Brain microvascular endothelial cell (primary cell): ENCODE measurements at regions not wholly inside any gene's neighbourhood (a gene's known extent, or its start where the extent isn't known, plus 50 kb on each side); places are given as distances from the start of the nearest gene placed in this dataset.

Experiments used
- DNase-seq: peaks from one replicate; pipeline ENCODE4 v3.0.0-alpha.2; 2020
- H3K27ac ChIP-seq: fragments of 250-450 bp; sonication (Bioruptor Pico); 2 replicates; pipeline ENCODE4 v1.5.1; 2020; ENCODE audit warnings: mild to moderate bottlenecking, moderate library complexity
- H3K27me3 ChIP-seq: fragments of 250-450 bp; sonication (Bioruptor Pico); replicated peaks from 2 replicates; pipeline ENCODE4 v1.5.1; 2020; ENCODE audit warnings: mild to moderate bottlenecking
- H3K36me3 ChIP-seq: fragments of 250-450 bp; sonication (Bioruptor Pico); replicated peaks from 2 replicates; pipeline ENCODE4 v1.5.1; 2020; ENCODE audit warnings: mild to moderate bottlenecking
- H3K4me3 ChIP-seq: 2 replicates; pipeline ENCODE4 v1.5.1; 2011; ENCODE audit warnings: low read depth, mild to moderate bottlenecking, control low read depth, low read length, moderate library complexity
- CTCF ChIP-seq: IDR thresholded peaks from 2 replicates; pipeline ENCODE4 v1.5.1; 2011; ENCODE audit warnings: low read depth, mild to moderate bottlenecking, moderate library complexity, low read length, control low read depth, inconsistent platforms; ENCODE audit errors: missing control alignments
- in situ Hi-C: cut with HindIII; loops from 2 replicates; pipeline ENCODE4 v1.10.0; 2017; ENCODE audit warnings: low sequenced_read_pairs, low pct_ligation_motif_present

- Histone ChIP-seq H3K27me3 (no peaks in the 10 kb centered on the region), H3K4me3 (no peak overlapping the region), H3K36me3 (no peaks in the 10 kb centered on the region), H3K27ac (no peak overlapping the region)
- TF ChIP-seq CTCF, result no peak
- DNase-seq, result no peak
- in situ Hi-C loops, result no loop called here
Observed at GRCh38 chr11:109347304-109347703, 74.7 kb upstream of the C11orf87 start.

- Histone ChIP-seq H3K27me3 (no peaks in the 10 kb centered on the region), H3K4me3 (no peak overlapping the region), H3K36me3 (no peaks in the 10 kb centered on the region), H3K27ac (no peak overlapping the region)
- in situ Hi-C loops, result no loop called here
- no peak for TF ChIP-seq CTCF
- DNase-seq, result no peak
Observed at GRCh38 chr11:109349276-109350080, 72.5 kb upstream of the C11orf87 start.

- no peak for TF ChIP-seq CTCF
- no peaks in the 10 kb centered on the region for H3K36me3 ChIP-seq
- H3K27ac ChIP-seq, result no peak overlapping the region
- H3K27me3 ChIP-seq, result no peaks in the 10 kb centered on the region
- no peak overlapping the region for H3K4me3 ChIP-seq
- in situ Hi-C loops, result no loop called here
- DNase-seq, result no peak
Observed at GRCh38 chr11:109350091-109350490, 71.9 kb upstream of the C11orf87 start.

GRCh38 chr11:109362059-109362458 is 59.9 kb upstream of the C11orf87 start:
- Histone ChIP-seq H3K27me3 (no peaks in the 10 kb centered on the region), H3K36me3 (no peaks in the 10 kb centered on the region), H3K4me3 (no peak overlapping the region), H3K27ac (no peak overlapping the region)
- no peak for TF ChIP-seq CTCF
- in situ Hi-C loops, result no loop called here
- peak; percentile 14 for DNase-seq

- H3K4me3 ChIP-seq, result no peak overlapping the region
- no peak for DNase-seq
- H3K36me3 ChIP-seq, result no peaks in the 10 kb centered on the region
- no peak for TF ChIP-seq CTCF
- H3K27ac ChIP-seq, result no peak overlapping the region
- H3K27me3 ChIP-seq, result no peaks in the 10 kb centered on the region
- in situ Hi-C loops, result no loop called here
Observed at GRCh38 chr11:109363682-109364081, 58.3 kb upstream of the C11orf87 start.

GRCh38 chr11:109364851-109365250 is 57.1 kb upstream of the C11orf87 start:
- H3K27me3 ChIP-seq, result no peaks in the 10 kb centered on the region
- no peak for TF ChIP-seq CTCF
- H3K4me3 ChIP-seq, result no peak overlapping the region
- no peak overlapping the region for H3K27ac ChIP-seq
- DNase-seq, result no peak
- no peaks in the 10 kb centered on the region for H3K36me3 ChIP-seq
- in situ Hi-C loops, result no loop called here
